ENCODE measurements at regions not wholly inside any gene's neighbourhood (a gene's known extent, or its start where the extent isn't known, plus 50 kb on each side); places are given as distances from the start of the nearest gene placed in this dataset.

GRCh38 chr16:80104401-80104800, 436.4 kb upstream of the DYNLRB2 start:
- no peaks in the 10 kb centered on the region for H3K27me3 ChIP-seq
- no peak for ATAC-seq
- no peaks in the 10 kb centered on the region for H3K36me3 ChIP-seq
- WGBS, 2 donors (ENCODE audit: low coverage in 1 of 2), result 44 to 65% methylated on average over 1 to 3 of the region's 3 CpGs
- no peak overlapping the region for H3K4me3 ChIP-seq
- TF ChIP-seq POLR2A (IDR thresholded peaks at IDR 0.05) (no peak), CTCF (IDR thresholded peaks at IDR 0.05) (no peak), EP300 (IDR thresholded peaks at IDR 0.05) (no peak), POLR2AphosphoS5 (IDR thresholded peaks at IDR 0.05) (no peak)
- no peaks in the 10 kb centered on the region for H3K4me1 ChIP-seq
- peaks cover 0 to 7% (median 0%) of the 10 kb centered on the region in 3 donors for H3K9me3 ChIP-seq
- no peak overlapping the region for H3K27ac ChIP-seq

- Histone ChIP-seq H3K36me3 (no peaks in the 10 kb centered on the region), H3K27me3 (no peaks in the 10 kb centered on the region), H3K27ac (no peak overlapping the region), H3K9me3 (peaks cover 0 to 7% (median 0%) of the 10 kb centered on the region in 3 donors), H3K4me1 (no peaks in the 10 kb centered on the region), H3K4me3 (no peak overlapping the region)
- ATAC-seq, result no peak
- no peak for TF ChIP-seq POLR2AphosphoS5 (IDR thresholded peaks at IDR 0.05)
- TF ChIP-seq EP300 (IDR thresholded peaks at IDR 0.05), result no peak
- no peak for TF ChIP-seq CTCF (IDR thresholded peaks at IDR 0.05)
- TF ChIP-seq POLR2A (IDR thresholded peaks at IDR 0.05), result no peak
- WGBS, 2 donors (ENCODE audit: low coverage in 1 of 2), result 88 to 90% methylated on average over 4 to 6 of the region's 7 CpGs
Measured at GRCh38 chr16:80103463-80103862, 437.3 kb upstream of the DYNLRB2 start.

GRCh38 chr16:80100846-80101451, 439.8 kb upstream of the DYNLRB2 start:
- H3K27ac ChIP-seq, result no peak overlapping the region
- H3K36me3 ChIP-seq, result no peaks in the 10 kb centered on the region
- no peaks in the 10 kb centered on the region for H3K4me1 ChIP-seq
- H3K4me3 ChIP-seq, result no peak overlapping the region
- peaks cover 0 to 19% (median 0%) of the 10 kb centered on the region in 3 donors for H3K9me3 ChIP-seq
- peaks cover 4% of the 10 kb centered on the region for H3K27me3 ChIP-seq
- no peak for TF ChIP-seq POLR2AphosphoS5 (IDR thresholded peaks at IDR 0.05)
- TF ChIP-seq CTCF (IDR thresholded peaks at IDR 0.05), result no peak
- no peak for TF ChIP-seq EP300 (IDR thresholded peaks at IDR 0.05)
- no peak for TF ChIP-seq POLR2A (IDR thresholded peaks at IDR 0.05)
- ATAC-seq, result no peak

GRCh38 chr16:80100186-80100585, 440.6 kb upstream of the DYNLRB2 start:
- H3K4me3 ChIP-seq, result no peak overlapping the region
- no peaks in the 10 kb centered on the region for H3K36me3 ChIP-seq
- TF ChIP-seq POLR2AphosphoS5 (IDR thresholded peaks at IDR 0.05) (no peak), EP300 (IDR thresholded peaks at IDR 0.05) (no peak), POLR2A (IDR thresholded peaks at IDR 0.05) (no peak), CTCF (IDR thresholded peaks at IDR 0.05) (no peak)
- ATAC-seq, result no peak
- H3K4me1 ChIP-seq, result no peaks in the 10 kb centered on the region
- H3K27me3 ChIP-seq, result peaks cover 4% of the 10 kb centered on the region
- H3K9me3 ChIP-seq, result peaks cover 0 to 19% (median 0%) of the 10 kb centered on the region in 3 donors
- H3K27ac ChIP-seq, result no peak overlapping the region

- Histone ChIP-seq H3K27ac (no peak overlapping the region), H3K9me3 (peaks cover 0 to 19% (median 0%) of the 10 kb centered on the region in 3 donors), H3K27me3 (peaks cover 4% of the 10 kb centered on the region), H3K4me1 (no peaks in the 10 kb centered on the region), H3K4me3 (no peak overlapping the region), H3K36me3 (no peaks in the 10 kb centered on the region)
- TF ChIP-seq EP300 (IDR thresholded peaks at IDR 0.05), result no peak
- TF ChIP-seq POLR2AphosphoS5 (IDR thresholded peaks at IDR 0.05), result no peak
- no peak for TF ChIP-seq CTCF (IDR thresholded peaks at IDR 0.05)
- no peak for TF ChIP-seq POLR2A (IDR thresholded peaks at IDR 0.05)
- WGBS, 2 donors (ENCODE audit: low coverage in 1 of 2), result 60 to 100% methylated on average over 1 of the region's 1 CpG
- no peak for ATAC-seq
Measured at GRCh38 chr16:80097098-80097497, 443.7 kb upstream of the DYNLRB2 start.
